Neural progenitor cell (in vitro differentiated cells): ENCODE measurements at regions not wholly inside any gene's neighbourhood (a gene's known extent, or its start where the extent isn't known, plus 50 kb on each side); places are given as distances from the start of the nearest gene placed in this dataset.

Experiments
- EZH2phosphoT487 ChIP-seq: fragments of 200-600 bp; sonication (generic); IDR thresholded peaks from 2 replicates; pipeline ENCODE4 v1.6.1; 2017; ENCODE audit warnings: antibody characterized with exemption
- TF ChIP-seq, protein P1 (sequence below): fragments of 200-600 bp; sonication (generic); IDR thresholded peaks from 2 replicates; pipeline ENCODE4 v1.5.1; 2017; ENCODE audit warnings: antibody characterized with exemption, mild to moderate bottlenecking

DNA sequence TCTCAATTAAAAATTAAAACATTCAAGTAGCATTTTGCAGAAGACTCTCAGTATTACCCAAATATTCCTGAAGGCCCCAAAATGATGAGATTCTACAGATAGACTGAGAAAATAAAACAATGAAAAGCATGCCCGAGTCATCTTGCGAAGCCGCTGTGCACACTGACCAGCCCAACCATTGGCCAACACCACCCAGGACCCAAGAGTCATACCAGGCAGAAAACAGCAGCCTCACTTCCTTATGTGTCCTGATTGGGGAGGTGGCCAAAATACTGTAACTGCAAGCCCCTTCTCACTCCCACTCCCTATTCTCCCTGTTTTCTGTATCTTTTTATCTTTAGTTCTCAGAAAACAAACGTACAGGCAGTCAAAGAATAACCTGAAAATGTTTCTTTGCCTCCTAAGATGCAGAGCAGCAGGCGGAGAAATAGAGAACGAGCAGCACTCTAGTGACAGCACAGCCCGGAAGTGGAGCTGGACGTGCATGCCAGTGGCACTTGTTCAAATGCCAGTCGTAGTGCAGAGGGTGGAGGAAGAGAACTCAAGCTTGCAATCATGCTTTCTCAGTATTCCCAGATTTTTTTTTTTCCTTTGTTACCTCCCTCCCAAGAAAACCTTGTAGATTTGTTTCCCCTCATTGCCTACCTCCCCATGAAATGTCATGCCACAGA is 182.3 kb upstream of the SOX9 start:
- TF ChIP-seq, protein P1, sequence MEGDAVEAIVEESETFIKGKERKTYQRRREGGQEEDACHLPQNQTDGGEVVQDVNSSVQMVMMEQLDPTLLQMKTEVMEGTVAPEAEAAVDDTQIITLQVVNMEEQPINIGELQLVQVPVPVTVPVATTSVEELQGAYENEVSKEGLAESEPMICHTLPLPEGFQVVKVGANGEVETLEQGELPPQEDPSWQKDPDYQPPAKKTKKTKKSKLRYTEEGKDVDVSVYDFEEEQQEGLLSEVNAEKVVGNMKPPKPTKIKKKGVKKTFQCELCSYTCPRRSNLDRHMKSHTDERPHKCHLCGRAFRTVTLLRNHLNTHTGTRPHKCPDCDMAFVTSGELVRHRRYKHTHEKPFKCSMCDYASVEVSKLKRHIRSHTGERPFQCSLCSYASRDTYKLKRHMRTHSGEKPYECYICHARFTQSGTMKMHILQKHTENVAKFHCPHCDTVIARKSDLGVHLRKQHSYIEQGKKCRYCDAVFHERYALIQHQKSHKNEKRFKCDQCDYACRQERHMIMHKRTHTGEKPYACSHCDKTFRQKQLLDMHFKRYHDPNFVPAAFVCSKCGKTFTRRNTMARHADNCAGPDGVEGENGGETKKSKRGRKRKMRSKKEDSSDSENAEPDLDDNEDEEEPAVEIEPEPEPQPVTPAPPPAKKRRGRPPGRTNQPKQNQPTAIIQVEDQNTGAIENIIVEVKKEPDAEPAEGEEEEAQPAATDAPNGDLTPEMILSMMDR = no peak
- TF ChIP-seq EZH2phosphoT487 = no peak
